Endometrial microvascular endothelial cells (primary cell): ENCODE measurements at regions not wholly inside any gene's neighbourhood (a gene's known extent, or its start where the extent isn't known, plus 50 kb on each side); places are given as distances from the start of the nearest gene placed in this dataset.
"Not testable (repeated sequence)": the region's sequence is repeated elsewhere in the genome, so short reads cannot be mapped to it uniquely, and the experiment has no call there.

Source experiments
- in situ Hi-C: cut with HindIII; loops from 2 replicates; pipeline ENCODE4 v1.10.0; 2017; ENCODE audit warnings: low sequenced_read_pairs, low pct_unique_long_range_greater_than_20kb; ENCODE audit errors: inconsistent ontology term

- in situ Hi-C loops: no loop called here
Measured at GRCh38 chr2:236632295-236633218, 62.9 kb downstream of the ACKR3 start.

GRCh38 chr2:236633219-236633570, 63.6 kb downstream of the ACKR3 start:
- in situ Hi-C loops: no loop called here

- in situ Hi-C loops: no loop called here
Measured at GRCh38 chr2:236633775-236634560, 64.3 kb downstream of the ACKR3 start.

GRCh38 chr2:236636261-236636660, 66.6 kb downstream of the ACKR3 start:
- in situ Hi-C loops: no loop called here

- in situ Hi-C loops: no loop called here
Measured at GRCh38 chr2:236636714-236637470, 67.3 kb downstream of the ACKR3 start.

- in situ Hi-C loops: no loop called here
Measured at GRCh38 chr2:236637686-236638569, 68.3 kb downstream of the ACKR3 start.

- in situ Hi-C loops: no loop called here
Measured at GRCh38 chr2:236638707-236639106, 69.1 kb downstream of the ACKR3 start.

- in situ Hi-C loops: no loop called here
Measured at GRCh38 chr2:236639461-236640235, 70.0 kb downstream of the ACKR3 start.

GRCh38 chr2:236641051-236641726, 71.6 kb downstream of the ACKR3 start:
- in situ Hi-C loops: no loop called here

- in situ Hi-C loops: no loop called here
Measured at GRCh38 chr2:236642125-236642524, 72.5 kb downstream of the ACKR3 start.

GRCh38 chr2:236642584-236643291, 73.1 kb downstream of the ACKR3 start:
- in situ Hi-C loops: no loop called here

- in situ Hi-C loops: no loop called here
Measured at GRCh38 chr2:236643480-236643879, 73.9 kb downstream of the ACKR3 start.

GRCh38 chr2:236644067-236644466, 74.4 kb downstream of the ACKR3 start:
- in situ Hi-C loops: no loop called here

- in situ Hi-C loops: no loop called here
Measured at GRCh38 chr2:236644502-236644911, 74.9 kb downstream of the ACKR3 start.

GRCh38 chr2:236645141-236645540, 75.5 kb downstream of the ACKR3 start:
- in situ Hi-C loops: not testable (repeated sequence)

- in situ Hi-C loops: no loop called here
Measured at GRCh38 chr2:236646441-236646840, 76.8 kb downstream of the ACKR3 start.

- in situ Hi-C loops: no loop called here
Measured at GRCh38 chr2:236646871-236647270, 77.2 kb downstream of the ACKR3 start.
